ENCODE measurements at regions not wholly inside any gene's neighbourhood (a gene's known extent, or its start where the extent isn't known, plus 50 kb on each side); places are given as distances from the start of the nearest gene placed in this dataset.

- peaks cover 46% of the 10 kb centered on the region for H3K4me1 ChIP-seq (ENCODE audit: insufficient read depth, low read length, poor library complexity, severe bottlenecking)
- H2AFZ ChIP-seq (ENCODE audit: low read length): no peak overlapping the region
- no peaks in the 10 kb centered on the region for H3K79me2 ChIP-seq (ENCODE audit: insufficient read depth, low read length)
- no peak overlapping the region for H3K4me3 ChIP-seq (ENCODE audit: low read length, poor library complexity, severe bottlenecking)
- no peaks in the 10 kb centered on the region for H3K36me3 ChIP-seq (ENCODE audit: insufficient read depth, low read length)
- TF ChIP-seq CTCF (conservative IDR thresholded peaks at IDR 0.05; ENCODE audit: low read length): no peak
- TF ChIP-seq EZH2phosphoT487 (IDR thresholded peaks at IDR 0.05; ENCODE audit: borderline replicate concordance): no peak
- no peaks in the 10 kb centered on the region for H3K27me3 ChIP-seq (ENCODE audit: insufficient read depth, low read length, poor library complexity, severe bottlenecking)
- no peak overlapping the region for H3K4me2 ChIP-seq (ENCODE audit: low read depth, low read length, poor library complexity, severe bottlenecking)
- no peaks in the 10 kb centered on the region for H3K9me2 ChIP-seq (replicated peaks; ENCODE audit: low read depth, low read length)
- no peak overlapping the region for H3K9ac ChIP-seq (ENCODE audit: low read depth, low read length, poor library complexity, severe bottlenecking)
- no peaks in the 10 kb centered on the region for H3K9me3 ChIP-seq (ENCODE audit: insufficient read depth, low read depth, low read length)
- H3F3A ChIP-seq (ENCODE audit: low read depth): 0 out of 2 replicates have a peak, but pooled peaks cover 4% of the 10 kb centered on the region
- no peaks in the 10 kb centered on the region for H4K20me1 ChIP-seq (ENCODE audit: insufficient read depth, low read length, poor library complexity, severe bottlenecking)
Measured at GRCh38 chr1:19009882-19010321, 53.4 kb upstream of the IFFO2 start.

- no peaks in the 10 kb centered on the region for H4K20me1 ChIP-seq (ENCODE audit: insufficient read depth, low read length, poor library complexity, severe bottlenecking)
Measured at GRCh38 chr1:19009126-19009881, 52.8 kb upstream of the IFFO2 start.

GRCh38 chr1:19007491-19008441 lies 51.3 kb upstream of the IFFO2 start:
- Histone ChIP-seq H3K4me1 (ENCODE audit: insufficient read depth, low read length, poor library complexity, severe bottlenecking) (peaks cover 30% of the 10 kb centered on the region), H3K36me3 (ENCODE audit: insufficient read depth, low read length) (no peaks in the 10 kb centered on the region), H3K79me2 (ENCODE audit: insufficient read depth, low read length) (no peaks in the 10 kb centered on the region), H3K9ac (ENCODE audit: low read depth, low read length, poor library complexity, severe bottlenecking) (no peak overlapping the region), H3F3A (ENCODE audit: low read depth) (no peaks in the 10 kb centered on the region), H3K4me2 (ENCODE audit: low read depth, low read length, poor library complexity, severe bottlenecking) (no peak overlapping the region), H3K9me3 (ENCODE audit: insufficient read depth, low read depth, low read length) (peaks cover 6% of the 10 kb centered on the region; the same call in 1 of the 2 replicates), H4K20me1 (ENCODE audit: insufficient read depth, low read length, poor library complexity, severe bottlenecking) (no peaks in the 10 kb centered on the region), H3K9me2 (replicated peaks; ENCODE audit: low read depth, low read length) (no peaks in the 10 kb centered on the region), H3K4me3 (ENCODE audit: low read length, poor library complexity, severe bottlenecking) (no peak overlapping the region), H3K27me3 (ENCODE audit: insufficient read depth, low read length, poor library complexity, severe bottlenecking) (no peaks in the 10 kb centered on the region), H2AFZ (ENCODE audit: low read length) (no peak overlapping the region)
- TF ChIP-seq EZH2phosphoT487 (IDR thresholded peaks at IDR 0.05; ENCODE audit: borderline replicate concordance): no peak
- TF ChIP-seq CTCF (conservative IDR thresholded peaks at IDR 0.05; ENCODE audit: low read length): no peak

More at GRCh38 chr1:19009126-19009881, 52.8 kb upstream of the IFFO2 start:
- H3K9me2 ChIP-seq (replicated peaks; ENCODE audit: low read depth, low read length): no peaks in the 10 kb centered on the region
- TF ChIP-seq CTCF (conservative IDR thresholded peaks at IDR 0.05; ENCODE audit: low read length): no peak
- TF ChIP-seq EZH2phosphoT487 (IDR thresholded peaks at IDR 0.05; ENCODE audit: borderline replicate concordance): no peak
- H3K9me3 ChIP-seq (ENCODE audit: insufficient read depth, low read depth, low read length): no peaks in the 10 kb centered on the region
- no peaks in the 10 kb centered on the region for H3F3A ChIP-seq (ENCODE audit: low read depth)
- H3K4me3 ChIP-seq (ENCODE audit: low read length, poor library complexity, severe bottlenecking): no peak overlapping the region
- H3K4me2 ChIP-seq (ENCODE audit: low read depth, low read length, poor library complexity, severe bottlenecking): no peak overlapping the region
- H3K9ac ChIP-seq (ENCODE audit: low read depth, low read length, poor library complexity, severe bottlenecking): no peak overlapping the region
- H3K27me3 ChIP-seq (ENCODE audit: insufficient read depth, low read length, poor library complexity, severe bottlenecking): no peaks in the 10 kb centered on the region
- H3K36me3 ChIP-seq (ENCODE audit: insufficient read depth, low read length): no peaks in the 10 kb centered on the region
- no peak overlapping the region for H2AFZ ChIP-seq (ENCODE audit: low read length)
- H3K79me2 ChIP-seq (ENCODE audit: insufficient read depth, low read length): no peaks in the 10 kb centered on the region
- H3K4me1 ChIP-seq (ENCODE audit: insufficient read depth, low read length, poor library complexity, severe bottlenecking): peaks cover 40% of the 10 kb centered on the region

All from Loucy (cell line).